ENCODE measurements at regions not wholly inside any gene's neighbourhood (a gene's known extent, or its start where the extent isn't known, plus 50 kb on each side); places are given as distances from the start of the nearest gene placed in this dataset.
"Not testable (repeated sequence)": the region's sequence is repeated elsewhere in the genome, so short reads cannot be mapped to it uniquely, and the experiment has no call there.

DNA sequence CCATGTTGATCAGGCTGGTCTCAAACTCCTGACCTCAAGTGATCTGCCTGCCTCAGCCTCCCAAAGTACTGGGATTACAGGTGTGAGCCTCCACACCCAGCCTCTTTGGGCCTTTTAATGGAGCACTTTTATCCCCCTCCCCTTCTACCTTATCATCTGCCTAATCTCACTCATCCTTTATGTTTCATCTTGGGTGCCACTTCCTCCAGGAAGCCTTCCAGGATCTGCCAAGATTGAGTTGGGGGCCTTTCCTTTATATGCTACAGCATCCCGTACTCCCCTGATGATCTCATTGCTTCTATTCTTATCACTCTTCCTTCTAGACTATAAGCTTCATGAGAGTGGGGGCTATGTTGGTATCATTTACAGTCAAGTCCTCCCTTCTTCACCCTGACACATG is 192.8 kb upstream of the WSCD1 start:
- no peak for DNase-seq
- intact Hi-C loops (cut with DNase I), result no loop called here

DNA sequence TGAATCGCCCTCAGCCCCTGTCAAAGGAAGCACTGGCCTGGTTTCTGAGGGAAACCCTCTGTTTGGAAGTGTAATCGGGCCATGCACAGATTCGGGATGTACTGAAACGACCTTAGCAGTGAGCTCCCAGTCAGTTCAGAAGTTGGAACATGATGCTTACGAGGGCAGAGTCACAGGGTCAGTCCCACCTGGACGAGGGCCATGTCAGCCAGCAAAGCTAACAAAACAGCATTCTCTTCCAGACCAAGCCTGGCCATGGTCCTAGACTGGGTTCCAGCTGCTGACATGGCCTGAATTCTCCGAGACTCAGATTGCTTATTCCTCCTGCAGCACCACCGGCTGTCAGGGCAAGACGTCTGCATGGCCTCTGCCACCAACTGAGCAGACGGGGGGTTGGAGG is 192.2 kb upstream of the WSCD1 start:
- DNase-seq, result peak; percentile 68 to 96 (median 86)
- intact Hi-C loops (cut with DNase I), result no loop called here

DNA sequence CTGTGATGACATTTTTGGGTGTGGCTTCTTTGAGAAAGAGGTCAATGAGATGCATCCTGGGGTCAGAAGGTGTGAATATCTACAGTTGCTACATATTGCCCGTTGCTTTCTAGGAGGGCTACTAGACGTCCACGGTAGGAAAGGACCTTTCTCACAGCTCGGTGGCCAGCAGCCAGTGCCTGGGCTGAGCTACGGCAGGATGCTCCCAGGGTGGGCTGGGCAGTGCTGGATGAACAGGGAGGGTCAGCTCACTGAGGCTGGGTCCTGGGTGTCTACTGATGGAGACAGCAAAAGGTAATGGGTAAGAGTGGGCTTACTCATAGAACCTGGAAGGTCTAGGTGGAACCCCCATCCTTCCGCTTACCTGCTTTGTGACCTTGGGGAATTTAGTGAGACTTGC is 188.3 kb upstream of the WSCD1 start:
- intact Hi-C loops (cut with DNase I), result no loop called here
- DNase-seq, result no peak

DNA sequence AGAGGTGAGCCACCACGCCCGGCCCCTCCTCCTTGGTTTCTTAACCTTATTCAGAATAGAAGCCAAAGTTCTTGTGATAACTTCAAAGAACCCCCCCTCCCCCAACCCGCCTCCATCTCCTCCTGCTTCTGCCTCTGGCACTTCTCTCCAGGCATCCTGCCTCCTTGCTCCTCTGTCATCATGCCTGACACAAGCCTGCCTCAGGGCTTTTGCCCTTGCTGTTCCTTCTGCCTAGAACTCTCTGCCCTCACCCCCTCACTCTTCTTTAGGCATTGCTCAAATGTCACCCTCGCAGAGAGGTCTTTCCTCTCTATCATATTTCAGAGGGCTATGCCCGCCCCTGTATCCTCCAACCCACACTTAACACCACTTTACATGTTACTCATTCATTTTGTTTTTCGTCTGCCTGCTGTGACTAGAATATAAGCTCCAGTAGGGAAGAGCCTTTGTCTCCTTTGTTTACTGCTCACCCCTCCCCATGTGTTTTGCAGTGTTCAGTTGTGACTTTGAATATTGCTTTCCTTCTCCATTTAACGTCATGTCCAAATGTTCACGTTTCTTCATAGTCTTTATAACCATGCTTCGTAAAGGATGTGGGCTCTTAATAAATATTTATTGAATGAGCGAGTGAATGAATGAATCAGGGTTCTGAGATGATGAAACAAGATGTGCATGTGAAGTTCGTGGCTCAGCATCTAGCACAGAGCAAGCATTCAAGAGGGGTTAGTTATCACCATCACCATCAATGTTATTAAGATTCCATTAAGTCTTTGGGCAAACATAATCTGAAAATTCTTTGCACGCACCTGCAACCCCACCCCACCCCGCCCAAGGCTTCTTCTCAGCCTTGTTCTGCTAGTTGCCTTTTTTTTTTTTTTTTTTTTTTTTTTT is 186.2 kb upstream of the WSCD1 start:
- no peak for DNase-seq
- intact Hi-C loops (cut with DNase I), result no loop called here

DNA sequence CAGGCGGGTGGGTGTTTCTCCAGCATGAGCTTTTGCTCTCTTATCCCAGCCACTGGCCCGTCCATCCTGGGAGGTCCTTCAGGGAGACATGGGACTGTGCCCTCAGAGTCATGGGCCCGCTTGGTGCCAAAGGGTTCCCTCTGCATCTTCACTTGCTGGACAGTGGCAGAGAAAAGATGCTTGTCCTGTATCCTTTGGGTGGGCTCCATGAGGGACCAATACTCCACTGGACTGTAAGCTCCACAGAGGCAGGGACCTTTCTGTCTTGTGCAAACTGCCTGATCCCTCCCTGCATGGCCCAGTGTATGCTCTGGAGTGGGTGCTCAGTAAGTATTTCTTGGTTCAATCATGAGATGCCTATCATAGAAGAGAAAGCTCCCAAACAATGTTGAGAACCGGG is 184.8 kb upstream of the WSCD1 start:
- no peak for DNase-seq
- intact Hi-C loops (cut with DNase I), result no loop called here

DNA sequence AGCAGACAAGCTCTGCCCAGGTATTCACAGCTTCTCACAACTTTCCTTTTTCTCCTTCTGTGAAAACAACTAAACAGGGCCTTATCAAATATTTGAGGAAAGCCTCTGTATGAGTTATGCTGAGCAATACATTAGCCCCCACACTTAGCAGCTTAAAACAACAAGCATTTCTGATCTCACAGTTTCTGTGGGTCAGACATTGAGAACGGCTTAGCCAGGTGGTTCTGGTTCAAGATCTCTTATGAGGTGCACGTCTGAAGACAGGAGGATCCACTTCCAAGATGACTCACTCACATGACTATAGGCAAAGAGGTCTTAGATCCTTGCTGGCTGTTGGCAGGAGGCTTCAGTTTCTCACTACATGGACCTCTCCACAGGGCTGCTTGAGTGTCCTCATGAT is 181.4 kb upstream of the WSCD1 start:
- intact Hi-C loops (cut with DNase I), result no loop called here
- no peak for DNase-seq

DNA sequence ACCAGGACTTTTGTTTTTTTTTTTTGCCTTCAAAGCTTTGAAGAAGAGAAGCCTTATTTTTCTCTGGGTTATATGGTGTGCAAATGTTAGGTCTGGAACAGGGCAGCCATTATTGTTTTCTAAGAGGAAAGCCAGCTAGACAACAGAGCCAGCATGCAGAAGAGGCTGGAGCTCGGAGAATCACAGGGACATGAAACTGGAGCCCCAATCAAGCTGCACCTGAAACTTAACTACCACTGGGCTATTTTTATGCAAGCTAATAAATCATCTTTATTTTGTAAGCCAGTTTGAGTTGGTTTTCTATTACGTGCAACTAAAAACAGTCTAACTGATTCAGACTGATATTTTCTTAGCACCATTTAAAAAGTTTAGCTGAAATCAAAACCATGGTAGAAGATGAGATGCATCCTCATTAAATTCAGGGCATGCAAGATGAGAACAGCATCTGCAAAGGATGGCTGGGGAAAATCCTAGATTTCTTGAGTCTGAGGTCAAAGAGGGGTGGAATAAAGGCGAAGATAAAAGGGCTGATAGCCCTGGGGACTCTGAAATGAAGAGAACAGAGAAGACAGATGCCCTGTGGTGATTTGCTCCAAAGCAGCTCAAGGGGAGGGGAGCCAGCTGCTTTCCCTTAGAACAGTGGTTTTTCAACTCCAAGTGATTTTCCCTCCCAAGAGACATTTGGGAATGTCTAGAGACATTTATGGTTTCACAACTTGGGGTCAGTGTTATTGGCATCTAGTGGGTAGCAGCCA is 177.1 kb upstream of the WSCD1 start:
- intact Hi-C loops (cut with DNase I), result no loop called here
- DNase-seq, result peak in 24 of 42 donors; percentile 14 to 74 (median 40)

DNA sequence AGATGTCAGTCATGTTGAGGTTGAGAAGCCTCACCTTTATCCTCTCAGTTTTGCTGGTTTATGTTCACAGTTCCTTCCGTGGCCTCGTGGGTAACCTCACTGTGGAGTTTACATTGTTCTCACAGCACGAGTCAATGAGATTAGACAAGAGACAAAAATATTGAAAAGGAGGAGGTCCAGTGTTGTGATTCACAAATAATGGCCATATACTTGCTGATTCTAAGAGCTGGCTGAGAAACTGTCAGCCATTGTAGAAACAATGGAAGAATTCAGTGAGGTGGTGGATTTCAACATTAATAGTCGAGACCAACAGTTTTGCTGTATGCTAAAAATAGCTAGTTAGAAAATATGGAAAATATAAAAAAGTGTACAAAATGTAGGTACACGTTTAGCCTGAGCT is 176.4 kb upstream of the WSCD1 start:
- DNase-seq, result peak in 1 of 42 donors; percentile 6
- intact Hi-C loops (cut with DNase I), result no loop called here

DNA sequence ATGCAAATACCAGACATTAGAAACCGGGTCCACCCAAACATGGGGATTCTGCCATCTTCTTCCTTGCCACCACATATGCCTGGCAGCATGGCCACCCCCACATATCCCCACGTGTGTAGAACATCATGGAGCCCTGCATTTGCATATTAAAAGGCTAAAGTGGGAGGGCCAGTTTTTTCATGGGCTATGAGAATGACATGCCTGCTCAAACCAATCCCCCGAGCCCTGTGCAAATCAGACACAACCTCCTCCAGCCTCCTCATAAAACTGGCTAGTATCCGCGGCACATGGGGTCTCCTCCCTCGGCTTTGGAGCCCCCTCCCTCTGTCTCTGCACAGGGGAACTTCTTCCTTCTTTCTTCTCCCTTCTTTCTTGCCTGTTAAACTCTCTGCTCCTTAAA is 174.9 kb upstream of the WSCD1 start:
- DNase-seq, result no peak
- intact Hi-C loops (cut with DNase I), result no loop called here

DNA sequence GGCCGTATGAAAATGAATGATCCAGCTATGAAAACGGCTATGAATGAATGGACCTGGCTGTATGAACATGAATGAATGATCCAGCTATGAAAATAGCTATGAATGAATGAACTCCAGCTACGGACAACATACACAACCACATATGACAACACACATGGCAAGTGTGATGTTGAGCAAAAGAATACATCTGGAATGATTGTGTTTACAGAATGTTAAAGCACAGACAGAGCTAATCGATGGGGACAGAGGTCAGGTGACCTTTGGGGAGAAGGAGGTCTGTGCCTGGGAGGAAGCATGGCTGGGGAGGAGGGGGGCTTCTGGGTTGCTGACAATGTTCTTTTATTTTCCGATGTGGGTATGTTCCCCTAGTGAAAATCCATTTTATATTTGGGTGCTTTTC is 174.0 kb upstream of the WSCD1 start:
- intact Hi-C loops (cut with DNase I), result no loop called here
- no peak for DNase-seq

DNA sequence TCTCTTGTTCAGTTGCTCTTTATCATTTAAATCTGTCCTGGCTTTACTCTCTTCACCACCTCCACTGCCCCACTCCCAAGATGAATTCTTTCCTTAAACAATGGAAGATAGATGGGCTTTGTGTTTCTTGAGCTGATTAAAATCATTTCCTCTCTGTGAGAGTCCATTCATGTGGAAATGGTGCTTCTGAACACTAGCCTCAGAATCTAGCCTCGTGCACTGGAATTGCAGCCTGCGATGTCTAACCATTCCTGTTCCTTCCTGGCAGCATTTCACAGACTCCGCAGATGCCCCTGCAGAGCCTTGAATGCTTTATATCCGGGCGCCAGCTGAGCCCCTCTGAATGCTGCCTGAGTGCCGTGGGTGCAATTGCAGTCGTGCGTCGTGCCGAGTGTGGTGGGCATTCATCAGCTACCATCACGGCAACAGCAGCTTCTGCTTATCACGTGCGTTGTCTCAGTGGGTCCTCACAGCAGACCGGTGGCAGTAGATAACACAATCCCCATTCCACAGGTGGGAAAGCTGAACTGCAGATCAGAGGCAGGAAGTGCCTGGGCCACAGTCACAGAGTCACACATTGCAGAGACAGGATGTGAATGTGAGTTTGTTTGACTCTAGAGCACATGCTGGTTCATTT is 172.8 kb upstream of the WSCD1 start:
- peak in 9 of 42 donors; percentile 4 to 41 (median 21) for DNase-seq
- intact Hi-C loops (cut with DNase I), result no loop called here

DNA sequence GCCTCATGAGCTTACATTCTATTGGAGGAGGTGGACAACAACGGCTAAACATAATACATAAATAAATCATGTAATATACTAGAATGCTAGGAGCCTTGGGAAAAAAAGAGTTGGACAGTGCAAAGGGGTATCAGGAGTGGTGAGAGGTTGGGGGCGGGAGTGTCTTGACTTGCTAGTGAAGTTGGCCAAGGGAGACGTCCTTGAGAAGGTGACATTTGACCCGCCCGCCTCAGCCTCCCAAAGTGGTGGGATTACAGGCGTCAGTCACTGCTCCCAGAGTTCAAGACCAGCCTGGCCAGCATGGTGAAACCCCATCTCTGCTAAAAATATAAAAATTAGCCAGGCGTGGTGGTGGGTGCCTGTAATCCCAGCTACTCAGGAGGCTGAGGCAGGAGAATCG is 172.2 kb upstream of the WSCD1 start:
- intact Hi-C loops (cut with DNase I), result not testable (repeated sequence)

DNA sequence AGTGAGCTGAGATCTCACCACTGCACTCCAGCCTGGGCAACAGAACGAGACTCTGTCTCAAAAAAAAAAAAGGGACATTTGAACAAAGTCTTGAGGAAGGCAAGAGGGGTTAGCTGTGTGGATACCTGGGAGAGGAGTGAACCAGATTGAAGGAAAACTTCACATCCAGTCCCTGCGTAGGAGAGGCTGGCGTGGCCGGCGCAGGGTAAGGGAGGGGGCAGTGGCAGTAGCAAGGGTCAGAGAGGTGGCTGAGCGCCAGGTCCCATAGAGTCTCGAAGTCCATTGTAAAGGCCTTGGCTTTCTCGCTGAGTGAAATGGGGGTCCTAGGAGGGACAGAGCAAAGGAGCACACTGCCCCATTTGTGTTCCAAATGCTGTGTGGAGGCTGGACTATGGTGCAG is 171.8 kb upstream of the WSCD1 start:
- DNase-seq, result peak in 1 of 42 donors; percentile 32
- intact Hi-C loops (cut with DNase I), result no loop called here

More for the DNA sequence above, 172.2 kb upstream of the WSCD1 start:
- DNase-seq, result not testable (repeated sequence)

DNA sequence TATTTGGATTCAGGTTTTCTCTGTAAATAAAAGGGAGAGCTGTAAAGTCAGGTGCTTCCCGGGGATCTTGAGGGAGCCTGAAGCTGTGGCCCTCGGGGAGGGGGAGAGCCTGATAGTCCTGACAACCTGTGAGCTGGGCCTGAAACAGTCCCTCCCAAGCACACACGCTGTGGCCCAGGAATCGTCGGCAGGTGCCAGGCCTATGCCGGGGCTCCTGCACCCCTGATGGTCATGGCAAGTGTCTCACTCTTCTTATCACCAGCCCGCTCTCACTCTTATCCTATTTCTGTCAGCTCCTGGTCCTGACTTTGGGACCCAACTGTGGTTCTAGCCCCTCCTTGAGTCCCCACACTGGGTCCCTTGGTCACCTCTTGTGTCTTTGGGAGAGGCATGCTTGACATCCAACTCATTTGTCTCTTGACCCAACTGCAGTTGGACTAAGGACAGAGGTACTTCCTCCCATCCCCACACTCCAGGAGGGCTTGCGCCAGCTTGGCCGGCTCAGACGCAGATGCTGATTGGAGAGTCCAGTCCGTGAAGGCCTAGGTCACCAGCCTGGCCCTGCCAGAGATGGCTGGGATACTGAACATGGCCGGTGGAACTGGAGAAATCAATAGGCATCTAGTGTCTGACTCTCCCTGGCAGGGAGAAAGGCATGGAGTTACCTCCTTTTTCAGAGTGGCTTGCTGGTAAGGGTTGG is 170.5 kb upstream of the WSCD1 start:
- peak in 1 of 42 donors; percentile 22 for DNase-seq
- intact Hi-C loops (cut with DNase I), result no loop called here

DNA sequence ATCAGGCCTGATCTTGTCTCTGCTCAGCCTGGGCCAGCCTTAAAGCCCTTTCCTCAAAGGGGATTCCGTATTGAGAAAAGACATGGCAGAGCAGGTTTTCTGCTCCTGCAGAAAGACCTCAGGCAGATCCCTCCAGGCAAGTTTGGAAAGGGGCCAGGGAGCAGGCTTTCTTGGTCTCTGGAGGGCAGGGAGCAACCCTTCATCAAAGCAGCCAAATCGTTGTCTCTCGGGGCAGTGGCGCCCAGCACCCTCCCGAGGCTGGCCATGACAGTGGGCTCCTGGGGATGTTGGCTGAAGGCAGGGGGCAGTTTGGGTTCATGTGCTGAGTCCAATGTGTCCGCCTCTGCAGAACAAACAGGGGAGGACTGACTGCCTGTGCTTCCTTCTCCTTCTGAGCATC is 168.4 kb upstream of the WSCD1 start:
- DNase-seq, result peak in 2 of 42 donors; percentile 11 to 30
- intact Hi-C loops (cut with DNase I), result no loop called here

DNA sequence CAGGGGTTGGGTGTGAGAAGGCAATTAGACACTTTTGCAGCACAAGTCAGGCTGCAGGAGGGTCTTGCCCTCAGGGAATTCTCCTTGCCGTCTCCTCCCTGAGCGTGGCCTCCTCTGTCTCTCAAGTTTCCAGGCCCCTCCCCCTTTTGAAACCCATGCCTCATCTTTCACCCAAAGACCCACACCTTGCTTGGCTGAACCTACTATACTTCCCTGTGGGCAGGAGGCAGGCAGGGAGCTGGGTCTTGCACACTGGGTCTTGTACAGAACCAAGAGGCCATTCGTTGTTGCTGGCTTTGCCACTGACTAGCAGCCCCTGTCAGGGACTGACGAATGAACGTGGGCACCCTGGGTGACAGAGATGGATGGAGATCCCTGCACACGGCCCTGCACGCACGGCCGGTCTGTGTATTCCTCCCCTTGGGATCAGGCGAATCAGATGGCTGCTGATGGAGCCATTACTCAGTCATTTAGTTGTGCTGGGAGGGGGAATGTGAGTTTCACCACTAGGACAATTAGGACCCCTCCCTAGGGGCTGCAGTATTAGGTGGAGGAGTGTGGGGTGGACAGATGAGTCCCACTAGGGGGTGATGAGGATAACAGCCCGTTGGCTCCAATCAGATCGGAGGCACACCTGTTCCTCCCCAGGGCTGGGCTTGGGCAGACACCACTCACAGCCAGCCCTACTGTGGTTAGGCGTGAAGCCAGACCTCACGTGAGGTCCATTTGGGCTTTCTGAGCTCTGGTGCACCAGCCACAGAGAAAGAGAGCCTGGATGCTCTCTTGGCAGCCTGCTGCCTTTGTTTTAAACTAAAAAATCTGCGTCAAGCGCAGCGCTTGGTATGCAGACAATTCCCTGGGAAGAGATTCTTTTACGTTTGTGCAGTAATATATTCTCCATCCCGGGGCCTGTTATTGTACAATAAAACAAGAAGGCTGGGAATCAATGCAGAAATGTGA is 167.7 kb upstream of the WSCD1 start:
- DNase-seq, result no peak
- intact Hi-C loops (cut with DNase I), result no loop called here

DNA sequence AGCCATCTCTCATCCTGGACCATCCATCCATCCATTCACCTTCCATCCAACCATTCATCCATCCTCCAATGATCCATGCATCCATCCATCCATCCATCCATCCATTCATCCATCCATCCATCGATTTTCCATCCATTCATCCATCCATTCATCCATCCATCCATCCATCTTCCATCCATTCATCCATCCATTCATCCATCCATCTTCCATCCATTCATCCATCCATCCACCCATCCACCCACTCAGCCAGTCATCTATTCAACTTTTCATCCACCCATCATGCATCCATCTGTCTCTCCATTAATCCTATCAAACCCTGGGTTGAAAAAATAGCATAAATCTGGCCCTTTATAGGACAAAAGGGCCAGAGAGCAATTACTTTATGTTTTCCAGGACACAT is 158.3 kb upstream of the WSCD1 start:
- no peak for DNase-seq
- intact Hi-C loops (cut with DNase I), result no loop called here

DNA sequence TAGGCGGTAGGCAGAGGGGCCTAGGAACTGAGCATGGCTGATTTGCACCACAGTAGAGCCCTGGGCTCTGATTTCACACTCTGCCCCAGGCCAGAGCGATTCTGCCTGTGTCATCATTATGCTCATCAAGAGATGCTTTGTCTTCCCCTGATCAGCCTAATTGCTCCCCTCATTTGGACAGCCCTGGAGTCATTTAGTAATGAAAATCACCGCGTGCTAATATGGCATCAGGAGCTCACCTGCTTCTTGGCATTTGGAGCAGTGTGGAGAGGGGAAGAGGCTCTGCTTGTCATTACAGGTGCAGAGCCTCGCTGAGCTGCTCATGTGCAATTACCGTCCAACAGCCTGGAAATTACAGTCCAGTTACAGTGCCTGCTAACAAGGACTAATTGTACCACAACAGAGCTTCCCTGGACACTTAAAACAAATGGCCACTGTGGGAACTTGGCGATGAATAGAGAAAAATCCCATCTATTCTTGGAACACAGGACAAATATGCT is 157.1 kb upstream of the WSCD1 start:
- intact Hi-C loops (cut with DNase I), result no loop called here
- peak in 35 of 42 donors; percentile 9 to 81 (median 48) for DNase-seq
